DOHH2 (cell line): ENCODE measurements at regions not wholly inside any gene's neighbourhood (a gene's known extent, or its start where the extent isn't known, plus 50 kb on each side); places are given as distances from the start of the nearest gene placed in this dataset.

Source experiments
- H3F3A ChIP-seq: fragments of 200-600 bp; sonication (generic), shearing (Covaris generic); 2 replicates; pipeline ENCODE4 v1.6.0; 2016; ENCODE audit warnings: antibody characterized with exemption, mild to moderate bottlenecking; ENCODE audit not compliant: control insufficient read depth, insufficient read depth
- H3K27ac ChIP-seq: fragments of 200-600 bp; sonication (generic); 2 replicates; pipeline ENCODE4 v1.5.1; 2014; ENCODE audit warnings: low read depth, mild to moderate bottlenecking, low read length, moderate library complexity
- H3K27me3 ChIP-seq: fragments of 200-600 bp; sonication (generic); 2 replicates; pipeline ENCODE4 v1.6.1; 2014; ENCODE audit warnings: mild to moderate bottlenecking, low read length, mixed read lengths; ENCODE audit not compliant: control insufficient read depth
- H3K36me3 ChIP-seq: fragments of 200-600 bp; sonication (generic); 2 replicates; pipeline ENCODE4 v1.6.1; 2014; ENCODE audit warnings: mild to moderate bottlenecking, low read length, moderate library complexity, mixed read lengths; ENCODE audit not compliant: control insufficient read depth
- H3K4me1 ChIP-seq: fragments of 200-600 bp; sonication (generic); 2 replicates; pipeline ENCODE4 v1.6.1; 2014; ENCODE audit warnings: mild to moderate bottlenecking, low read length, mixed read lengths; ENCODE audit not compliant: control insufficient read depth
- H3K4me2 ChIP-seq: fragments of 200-600 bp; sonication (generic); 2 replicates; pipeline ENCODE4 v1.6.0; 2014; ENCODE audit warnings: mild to moderate bottlenecking, low read length, moderate library complexity
- H3K4me3 ChIP-seq: fragments of 200-600 bp; sonication (generic); 2 replicates; pipeline ENCODE4 v1.5.1; 2014; ENCODE audit warnings: mild to moderate bottlenecking, low read length, mixed read lengths
- H3K79me2 ChIP-seq: fragments of 200-600 bp; sonication (generic); 2 replicates; pipeline ENCODE4 v1.6.1; 2014; ENCODE audit warnings: mild to moderate bottlenecking, low read length, mixed read lengths; ENCODE audit not compliant: control insufficient read depth
- H3K9me2 ChIP-seq: fragments of 200-600 bp; sonication (generic); replicated peaks from 2 replicates; pipeline ENCODE4 v1.6.1; 2014; ENCODE audit warnings: mild to moderate bottlenecking, low read length, mixed read lengths; ENCODE audit not compliant: control insufficient read depth
- H3K9me3 ChIP-seq: fragments of 200-600 bp; sonication (generic); 2 replicates; pipeline ENCODE4 v1.6.1; 2014; ENCODE audit warnings: antibody characterized with exemption, low read length, mixed read lengths; ENCODE audit not compliant: control insufficient read depth, insufficient read depth
- H4K20me1 ChIP-seq: fragments of 200-600 bp; sonication (generic); 2 replicates; pipeline ENCODE4 v1.6.0; 2014; ENCODE audit warnings: low read depth, mild to moderate bottlenecking, antibody characterized with exemption, low read length, moderate library complexity; ENCODE audit not compliant: control insufficient read depth, insufficient read depth
- EZH2phosphoT487 ChIP-seq: fragments of 200-600 bp; sonication (generic); IDR thresholded peaks from 2 replicates; pipeline ENCODE4 v1.6.1; 2017; ENCODE audit warnings: borderline replicate concordance, mild to moderate bottlenecking, antibody characterized with exemption, low read length, moderate library complexity, mixed read lengths
- TF ChIP-seq, protein P1 (sequence below): fragments of 200-600 bp; sonication (generic); IDR thresholded peaks from one replicate; pipeline ENCODE4 v1.5.1; 2014; ENCODE audit warnings: antibody characterized with exemption, mild to moderate bottlenecking, low read depth, low read length; ENCODE audit not compliant: poor library complexity, severe bottlenecking

DNA sequence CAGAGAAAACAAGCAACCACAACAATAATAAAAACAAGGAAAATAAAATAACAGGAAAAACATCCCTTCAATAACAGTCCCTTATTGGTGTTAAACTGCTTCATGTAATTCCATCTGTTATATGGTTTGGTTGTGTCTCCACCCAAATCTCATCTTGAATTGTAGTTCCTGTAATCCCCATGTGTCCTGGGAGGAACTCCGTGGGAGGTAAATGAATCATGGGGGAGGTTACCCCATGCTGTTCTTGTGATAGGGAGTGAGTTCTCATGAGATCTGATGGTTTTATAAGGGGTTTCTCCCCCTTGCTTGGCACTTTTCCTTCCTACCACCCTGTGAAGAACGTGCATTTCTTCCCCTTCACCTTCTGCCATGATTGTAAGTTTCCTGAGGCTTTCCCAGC is 369.8 kb downstream of the TMEM232 start:
- Histone ChIP-seq H3K9me2 (no peaks in the 10 kb centered on the region), H3K4me3 (no peak overlapping the region), H3K4me2 (no peak overlapping the region), H3K4me1 (no peaks in the 10 kb centered on the region), H3F3A (no peaks in the 10 kb centered on the region), H3K36me3 (no peaks in the 10 kb centered on the region), H3K27me3 (no peaks in the 10 kb centered on the region), H3K9me3 (no peaks in the 10 kb centered on the region), H4K20me1 (no peaks in the 10 kb centered on the region), H3K79me2 (no peaks in the 10 kb centered on the region), H3K27ac (no peak overlapping the region)
- TF ChIP-seq EZH2phosphoT487, result no peak
- TF ChIP-seq, protein P1, sequence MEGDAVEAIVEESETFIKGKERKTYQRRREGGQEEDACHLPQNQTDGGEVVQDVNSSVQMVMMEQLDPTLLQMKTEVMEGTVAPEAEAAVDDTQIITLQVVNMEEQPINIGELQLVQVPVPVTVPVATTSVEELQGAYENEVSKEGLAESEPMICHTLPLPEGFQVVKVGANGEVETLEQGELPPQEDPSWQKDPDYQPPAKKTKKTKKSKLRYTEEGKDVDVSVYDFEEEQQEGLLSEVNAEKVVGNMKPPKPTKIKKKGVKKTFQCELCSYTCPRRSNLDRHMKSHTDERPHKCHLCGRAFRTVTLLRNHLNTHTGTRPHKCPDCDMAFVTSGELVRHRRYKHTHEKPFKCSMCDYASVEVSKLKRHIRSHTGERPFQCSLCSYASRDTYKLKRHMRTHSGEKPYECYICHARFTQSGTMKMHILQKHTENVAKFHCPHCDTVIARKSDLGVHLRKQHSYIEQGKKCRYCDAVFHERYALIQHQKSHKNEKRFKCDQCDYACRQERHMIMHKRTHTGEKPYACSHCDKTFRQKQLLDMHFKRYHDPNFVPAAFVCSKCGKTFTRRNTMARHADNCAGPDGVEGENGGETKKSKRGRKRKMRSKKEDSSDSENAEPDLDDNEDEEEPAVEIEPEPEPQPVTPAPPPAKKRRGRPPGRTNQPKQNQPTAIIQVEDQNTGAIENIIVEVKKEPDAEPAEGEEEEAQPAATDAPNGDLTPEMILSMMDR, result no peak

DNA sequence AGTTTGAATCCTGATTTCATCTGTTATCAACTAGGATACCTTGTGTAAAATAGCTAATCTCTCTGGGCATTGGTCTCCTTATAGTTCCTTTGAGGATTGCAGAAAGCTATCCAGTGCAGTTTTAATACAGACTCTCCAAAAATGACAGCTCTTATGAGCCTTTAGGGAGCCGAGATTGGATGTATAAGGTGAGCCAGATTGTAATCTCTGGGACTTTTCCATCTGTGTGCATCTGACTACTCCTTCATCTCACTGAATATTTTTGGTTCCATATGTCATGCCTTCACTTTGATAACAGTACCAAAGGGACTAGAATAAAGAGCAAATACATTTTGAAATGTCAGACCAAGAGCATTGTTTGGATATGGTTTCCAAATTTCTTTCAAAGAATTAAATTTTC is 367.2 kb downstream of the TMEM232 start:
- Histone ChIP-seq H3K4me3 (no peak overlapping the region), H3K9me3 (no peaks in the 10 kb centered on the region), H3K27me3 (no peaks in the 10 kb centered on the region), H3K27ac (no peak overlapping the region), H3K4me1 (no peaks in the 10 kb centered on the region), H3K4me2 (no peak overlapping the region), H3K9me2 (no peaks in the 10 kb centered on the region), H3K79me2 (no peaks in the 10 kb centered on the region), H3F3A (no peaks in the 10 kb centered on the region), H3K36me3 (no peaks in the 10 kb centered on the region), H4K20me1 (no peaks in the 10 kb centered on the region)
- TF ChIP-seq, protein P1, result no peak
- no peak for TF ChIP-seq EZH2phosphoT487

DNA sequence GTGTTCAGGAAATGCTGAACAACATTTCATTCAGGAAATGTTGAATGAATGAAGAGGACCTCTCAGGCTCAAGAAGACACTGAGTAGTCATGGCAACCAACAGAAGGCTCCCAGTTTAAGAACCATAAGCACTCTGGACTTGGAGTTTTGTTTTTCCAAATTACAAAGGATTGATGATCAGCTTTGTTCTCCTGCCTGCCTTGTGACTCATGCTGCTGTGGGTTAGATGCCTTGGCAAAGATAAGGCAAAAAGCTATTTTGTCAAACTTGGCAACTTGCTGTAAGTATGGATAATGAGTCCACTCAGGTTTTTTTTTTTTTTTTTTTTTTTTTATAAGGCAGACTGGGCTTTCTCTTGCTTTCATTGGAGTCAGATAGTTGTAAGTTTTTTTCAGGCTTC is 365.0 kb downstream of the TMEM232 start:
- no peak for TF ChIP-seq EZH2phosphoT487
- TF ChIP-seq, protein P1, result no peak
- H3K4me2 ChIP-seq, result no peak overlapping the region

DNA sequence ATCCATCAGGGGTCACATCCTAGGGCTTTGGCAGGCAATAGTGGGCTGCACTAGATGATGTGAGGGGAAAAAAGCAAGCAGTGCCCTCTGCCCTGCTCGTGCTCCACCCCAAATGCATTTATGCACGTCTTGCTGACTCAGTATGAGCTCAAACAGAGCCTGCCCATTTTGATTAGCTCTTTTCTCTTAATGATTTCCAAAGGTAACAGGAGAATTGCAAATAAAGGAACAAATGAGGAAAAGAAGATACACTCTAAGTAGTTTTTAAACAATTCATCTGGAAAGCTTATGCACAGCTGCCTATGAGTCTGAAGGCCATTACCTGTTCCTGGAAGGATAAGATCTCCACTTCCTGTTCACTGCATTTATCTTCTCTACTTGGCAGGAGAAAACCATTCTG is 364.2 kb downstream of the TMEM232 start:
- no peaks in the 10 kb centered on the region for H3K79me2 ChIP-seq
- H3K4me2 ChIP-seq, result no peak overlapping the region
- H3K4me1 ChIP-seq, result no peaks in the 10 kb centered on the region
- H3K9me2 ChIP-seq, result no peaks in the 10 kb centered on the region
- H3K4me3 ChIP-seq, result no peak overlapping the region
- H3K27me3 ChIP-seq, result no peaks in the 10 kb centered on the region
- H3F3A ChIP-seq, result no peaks in the 10 kb centered on the region
- H3K36me3 ChIP-seq, result no peaks in the 10 kb centered on the region
- no peaks in the 10 kb centered on the region for H4K20me1 ChIP-seq
- no peaks in the 10 kb centered on the region for H3K9me3 ChIP-seq
- TF ChIP-seq EZH2phosphoT487, result no peak
- TF ChIP-seq, protein P1, result no peak
- H3K27ac ChIP-seq, result no peak overlapping the region

More for the DNA sequence above, 365.0 kb downstream of the TMEM232 start:
- H3K9me3 ChIP-seq, result no peaks in the 10 kb centered on the region
- H3K79me2 ChIP-seq, result no peaks in the 10 kb centered on the region
- H3K27ac ChIP-seq, result no peak overlapping the region
- H4K20me1 ChIP-seq, result no peaks in the 10 kb centered on the region
- H3K27me3 ChIP-seq, result no peaks in the 10 kb centered on the region
- no peaks in the 10 kb centered on the region for H3K36me3 ChIP-seq
- no peaks in the 10 kb centered on the region for H3F3A ChIP-seq
- no peak overlapping the region for H3K4me3 ChIP-seq
- no peaks in the 10 kb centered on the region for H3K4me1 ChIP-seq
- H3K9me2 ChIP-seq, result no peaks in the 10 kb centered on the region
